Hippocampal formation (tissue), 2 donors: ENCODE measurements at regions not wholly inside any gene's neighbourhood (a gene's known extent, or its start where the extent isn't known, plus 50 kb on each side); places are given as distances from the start of the nearest gene placed in this dataset.
"Not testable (repeated sequence)": the region's sequence is repeated elsewhere in the genome, so short reads cannot be mapped to it uniquely, and the experiment has no call there.

Experiments used
- DNase-seq, 2 donors: peaks; one replicate each; lab custom pipeline; 2025; lab: John Stamatoyannopoulos, UW

DNA sequence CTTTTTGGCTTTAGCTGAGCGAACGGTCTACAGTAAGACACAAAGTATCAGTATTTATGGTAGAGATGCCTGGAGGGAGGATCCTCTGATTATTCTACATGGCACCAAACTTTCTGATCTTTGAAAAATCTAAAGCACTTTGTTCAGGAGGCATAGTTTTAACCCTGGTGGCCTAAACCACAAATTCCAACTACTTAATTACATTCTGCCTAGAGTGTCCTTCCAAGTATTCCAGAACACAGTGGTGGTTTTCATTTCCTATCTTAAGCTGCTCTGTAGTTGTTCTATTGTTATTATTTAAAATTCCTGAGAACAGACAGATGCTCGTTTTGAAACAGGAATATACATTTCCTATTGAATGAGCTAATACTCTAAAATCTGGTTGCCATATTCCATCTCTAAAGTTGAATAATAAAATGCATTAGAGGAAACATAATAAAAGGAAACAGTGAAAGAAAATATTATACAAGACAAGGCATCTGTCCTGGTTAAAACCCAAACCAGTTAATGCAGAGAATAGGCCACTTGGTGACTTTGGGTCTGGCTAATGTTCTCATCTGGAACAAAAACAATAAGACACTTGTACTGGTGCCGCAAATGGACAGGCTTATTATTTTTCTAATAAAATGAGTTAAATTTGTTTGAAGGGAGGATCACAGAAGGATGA lies 657.4 kb downstream of the SPRY1 start:
- no peak for DNase-seq

DNA sequence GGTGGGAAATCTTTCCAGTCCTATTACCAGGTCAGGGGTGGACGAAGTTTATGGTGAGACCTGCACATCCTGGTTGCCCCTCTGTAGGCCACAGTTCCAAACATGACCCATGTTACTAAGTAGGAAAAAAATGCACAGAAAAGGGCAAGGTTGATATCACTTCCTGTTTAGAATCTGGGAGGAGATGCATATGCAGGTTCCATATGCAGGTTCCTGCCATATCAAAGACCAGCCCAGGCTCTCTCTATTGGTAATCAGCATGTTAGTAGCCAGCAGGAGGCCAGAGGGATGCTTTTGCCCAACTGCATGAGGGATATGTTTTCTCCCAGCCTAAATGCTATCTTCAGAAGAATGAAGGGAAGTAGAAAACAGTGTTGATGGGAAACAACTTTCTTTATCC lies 657.2 kb downstream of the ANKRD50 start:
- no peak for DNase-seq

DNA sequence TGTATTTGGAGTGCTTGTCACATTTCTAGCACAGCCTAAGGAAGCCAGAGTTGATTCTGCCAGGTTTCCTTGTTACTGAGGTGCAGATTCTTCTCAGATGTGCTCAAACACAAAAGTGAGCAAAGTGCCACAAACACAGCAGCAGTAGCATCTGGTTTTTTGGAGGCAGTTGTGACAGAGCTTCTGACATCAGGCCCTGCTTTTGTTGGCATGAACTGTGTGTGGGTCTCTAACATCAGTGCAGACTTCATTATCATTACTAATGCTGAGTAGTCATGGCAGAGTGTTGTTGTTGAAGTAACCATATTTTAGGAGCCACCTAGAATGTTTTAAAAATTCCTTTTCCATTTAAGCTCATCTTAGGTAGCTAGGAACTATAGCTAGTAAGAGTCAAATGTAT lies 656.6 kb downstream of the ANKRD50 start:
- no peak for DNase-seq

DNA sequence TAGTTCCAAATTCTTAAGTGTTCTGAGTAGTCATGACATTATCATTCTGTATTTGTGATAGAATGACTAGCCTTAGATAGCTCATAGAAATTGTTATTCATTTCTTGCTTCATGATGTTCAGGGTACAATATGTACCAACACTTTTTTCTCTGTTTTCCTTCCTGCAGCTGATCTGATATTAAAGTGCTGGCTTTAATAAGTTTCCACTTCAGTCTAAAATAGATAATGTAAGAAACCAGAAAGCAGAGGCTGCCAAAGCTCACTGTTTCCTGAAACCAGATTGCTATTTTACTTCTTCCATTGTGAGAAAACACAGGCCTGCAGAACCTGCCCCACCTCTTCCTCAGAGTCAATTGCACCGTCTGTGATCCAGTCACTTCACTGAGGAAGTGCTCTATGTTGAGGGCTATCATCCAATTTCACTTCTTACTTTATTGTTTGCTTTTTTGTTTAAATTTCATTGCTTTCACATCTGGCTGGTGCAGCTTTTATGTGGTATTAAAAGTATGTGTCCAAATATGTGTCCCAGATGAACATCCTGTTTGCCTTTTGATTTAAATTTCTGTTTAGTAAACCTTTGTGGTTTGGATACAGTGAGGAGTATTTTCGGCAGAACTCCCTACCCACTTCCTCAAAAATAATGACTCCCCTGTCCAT lies 652.1 kb downstream of the ANKRD50 start:
- peak; percentile 1 to 41 for DNase-seq

DNA sequence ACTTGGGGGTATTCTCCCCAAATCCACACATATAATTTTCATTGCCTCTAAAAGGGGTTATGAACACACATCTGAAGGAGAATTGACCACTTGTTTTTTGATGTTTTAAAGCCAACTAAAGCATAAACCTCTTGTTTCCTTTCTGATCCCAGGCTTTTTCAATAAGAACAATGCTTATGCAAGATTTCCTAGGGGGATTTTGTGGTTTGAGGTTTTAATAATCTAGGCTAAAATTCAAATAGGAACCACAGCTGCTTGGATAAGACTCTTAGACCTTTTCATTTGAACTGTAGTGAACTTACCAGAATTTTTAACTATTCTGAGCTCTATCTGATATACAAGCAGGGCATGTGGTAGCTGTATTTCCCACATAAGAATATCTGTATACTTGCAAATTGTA lies 651.1 kb downstream of the ANKRD50 start:
- no peak for DNase-seq

DNA sequence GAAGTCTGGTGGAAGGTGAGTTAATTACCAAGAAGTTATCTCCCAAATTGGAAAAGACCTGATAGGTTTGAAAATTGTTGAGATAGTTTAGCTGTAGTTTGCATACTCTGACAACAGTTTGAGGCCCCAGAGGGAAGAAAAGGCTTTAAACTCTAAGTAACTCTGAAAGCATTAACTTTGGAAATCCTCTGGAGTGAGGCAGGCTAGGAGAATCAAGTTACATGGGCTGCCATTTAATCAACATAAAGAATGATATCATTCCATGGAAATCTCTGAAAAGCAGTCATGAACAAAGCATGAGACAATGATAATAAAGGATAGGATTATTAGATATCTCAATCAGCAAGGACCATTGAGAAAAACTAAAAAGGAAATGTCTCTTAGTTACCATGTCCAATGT lies 647.1 kb downstream of the ANKRD50 start:
- DNase-seq, result no peak

DNA sequence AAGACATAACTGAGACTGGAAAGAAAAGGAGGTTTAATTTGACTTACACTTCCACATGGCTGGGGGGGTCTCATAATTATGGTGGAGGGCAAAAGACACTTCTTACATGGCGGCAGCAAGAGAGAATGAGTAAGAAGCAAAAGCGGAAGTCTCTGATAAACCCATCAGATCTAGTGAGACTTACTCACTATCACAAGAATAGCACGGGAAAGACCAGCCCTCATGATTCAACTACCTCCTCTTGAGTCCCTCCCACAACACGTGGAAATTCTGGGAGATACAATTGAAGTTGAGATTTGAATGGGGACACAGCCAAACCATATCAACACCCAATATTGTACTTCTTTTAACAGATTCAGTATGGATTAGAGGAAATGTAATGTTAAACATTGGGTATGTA lies 646.6 kb downstream of the ANKRD50 start:
- DNase-seq, result no peak

DNA sequence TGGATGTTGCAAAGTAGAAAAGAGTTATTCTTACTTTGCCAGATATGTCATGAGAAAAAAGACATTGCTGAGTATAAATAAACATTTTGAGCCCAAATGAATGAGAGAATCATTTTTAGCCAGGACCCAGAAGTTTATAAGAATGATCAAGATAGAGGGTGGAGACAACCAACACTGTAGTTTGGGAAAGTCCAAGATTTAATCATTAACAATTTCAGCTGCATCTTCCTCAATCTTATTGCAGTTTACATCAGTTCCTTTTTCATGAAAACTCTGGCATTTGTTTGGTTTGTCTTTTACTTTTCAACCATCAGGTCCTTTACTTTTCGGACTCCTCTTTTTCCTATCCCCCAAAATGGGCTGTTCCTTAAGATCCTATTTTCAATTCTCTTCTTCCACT lies 645.9 kb downstream of the ANKRD50 start:
- no peak for DNase-seq

DNA sequence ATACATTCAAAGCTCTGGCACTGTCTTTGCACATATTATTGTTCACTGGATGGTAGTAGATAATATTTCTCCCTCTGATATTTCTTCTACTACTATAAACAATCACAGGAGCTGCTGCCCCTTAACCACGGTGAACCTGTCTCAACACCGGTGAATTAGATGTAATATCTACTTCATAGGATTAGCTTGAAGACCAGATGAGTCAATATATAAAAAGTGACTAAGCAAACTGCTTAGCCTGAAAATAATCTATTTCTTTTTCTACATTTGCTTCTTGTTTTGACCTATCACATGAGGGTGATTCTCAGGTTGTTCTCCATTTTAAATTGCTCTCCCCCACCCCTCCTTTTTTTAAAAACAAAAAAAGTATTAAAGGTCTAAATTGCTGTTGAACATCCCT lies 645.5 kb downstream of the ANKRD50 start:
- DNase-seq, result no peak

DNA sequence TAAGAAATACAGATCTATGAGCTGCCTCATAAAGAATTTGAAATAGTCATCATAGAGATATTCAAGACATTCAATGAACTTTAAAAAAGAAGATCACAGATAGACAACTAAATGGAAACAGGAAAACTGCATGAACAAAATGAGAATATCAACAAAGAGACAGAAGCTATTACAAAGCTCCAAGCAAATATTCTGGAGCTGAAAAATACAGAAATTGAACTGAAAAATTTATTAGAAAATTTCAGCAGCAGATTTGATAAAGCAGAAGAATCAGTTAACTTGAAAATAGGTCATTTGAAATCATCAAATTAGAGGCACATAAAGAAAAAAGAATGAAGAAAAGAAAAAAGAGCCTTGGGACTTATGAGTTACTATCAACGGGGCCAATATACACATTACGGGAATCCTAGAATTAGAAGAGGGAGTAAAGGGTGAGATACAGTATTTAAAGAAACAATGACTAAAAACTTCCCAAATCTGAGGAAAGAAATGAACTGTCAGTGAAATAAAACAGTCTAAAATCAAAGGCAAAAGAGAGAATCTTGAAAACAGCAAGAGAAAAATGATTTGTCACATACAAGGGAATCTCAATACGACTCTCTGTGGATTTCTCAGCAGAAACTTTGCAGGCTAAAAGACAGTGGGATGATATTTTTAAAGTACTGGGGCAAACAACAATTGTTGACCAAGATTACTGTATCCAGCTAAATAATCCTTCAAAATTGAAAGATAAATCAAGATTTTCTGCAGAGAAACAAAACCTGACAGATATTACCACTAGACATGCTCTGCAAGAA lies 641.6 kb downstream of the ANKRD50 start:
- no peak for DNase-seq

DNA sequence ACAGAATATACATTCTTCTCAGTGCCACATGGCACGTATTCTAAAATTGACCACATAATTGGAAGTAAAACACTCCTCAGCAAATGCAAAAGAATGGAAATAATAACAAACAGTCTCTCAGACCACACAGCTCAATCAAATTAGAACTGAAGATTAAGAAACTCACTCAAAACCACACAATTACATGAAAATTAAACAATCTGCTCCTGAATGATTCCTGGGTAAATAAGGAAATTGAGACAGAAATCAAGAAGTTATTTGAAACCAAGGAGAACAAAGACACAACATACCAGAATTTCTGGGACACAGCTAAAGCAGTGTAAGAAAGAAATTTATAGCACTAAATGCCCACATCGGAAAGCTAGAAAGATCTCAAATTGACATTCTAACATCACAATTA lies 637.3 kb downstream of the ANKRD50 start:
- DNase-seq, result not testable (repeated sequence)

DNA sequence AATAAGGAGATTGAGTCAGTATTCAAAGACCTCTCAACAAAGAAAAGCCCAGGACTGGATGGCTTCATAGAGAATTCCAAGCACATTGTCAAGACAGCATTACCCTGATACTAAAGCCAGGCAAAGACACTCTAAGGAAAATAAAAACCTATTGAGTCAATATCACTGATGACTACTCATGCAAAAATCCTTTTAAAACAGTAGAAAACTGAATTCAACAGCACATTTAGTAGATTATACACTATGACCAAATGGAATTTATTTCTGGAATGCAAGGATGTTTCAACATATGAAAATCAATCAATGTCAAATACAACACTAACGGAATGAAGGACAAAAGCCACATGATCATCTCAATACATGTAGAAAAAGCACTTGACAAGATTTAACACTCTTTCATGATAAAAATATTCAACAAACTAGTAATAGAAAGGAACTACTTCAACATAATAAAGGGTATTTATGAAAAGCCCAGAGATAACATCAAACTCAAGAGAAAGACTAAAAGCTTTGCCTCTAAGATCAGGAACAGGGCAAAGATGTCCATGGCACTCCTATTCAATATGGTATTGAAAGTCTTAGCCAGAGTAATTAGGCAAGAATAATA lies 633.3 kb downstream of the ANKRD50 start:
- no peak for DNase-seq

DNA sequence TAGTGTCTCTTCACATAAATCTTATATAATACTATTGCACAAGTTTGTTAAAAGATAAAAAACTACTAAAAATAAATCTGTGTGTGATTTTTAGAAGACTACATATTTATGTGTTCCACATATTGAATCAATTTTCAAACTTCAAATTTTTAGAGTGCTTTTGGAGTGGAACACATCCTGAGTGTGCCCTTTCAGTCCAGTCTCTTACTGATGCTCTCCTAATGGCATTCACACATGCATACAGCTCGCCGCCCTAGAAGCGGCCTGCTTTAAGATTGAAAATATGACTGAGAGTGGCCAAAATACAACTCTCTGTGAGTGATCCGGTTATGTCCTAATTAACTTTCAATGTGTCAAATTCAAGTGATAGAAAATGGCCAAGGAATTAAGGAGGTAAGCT lies 628.8 kb downstream of the ANKRD50 start:
- no peak for DNase-seq

DNA sequence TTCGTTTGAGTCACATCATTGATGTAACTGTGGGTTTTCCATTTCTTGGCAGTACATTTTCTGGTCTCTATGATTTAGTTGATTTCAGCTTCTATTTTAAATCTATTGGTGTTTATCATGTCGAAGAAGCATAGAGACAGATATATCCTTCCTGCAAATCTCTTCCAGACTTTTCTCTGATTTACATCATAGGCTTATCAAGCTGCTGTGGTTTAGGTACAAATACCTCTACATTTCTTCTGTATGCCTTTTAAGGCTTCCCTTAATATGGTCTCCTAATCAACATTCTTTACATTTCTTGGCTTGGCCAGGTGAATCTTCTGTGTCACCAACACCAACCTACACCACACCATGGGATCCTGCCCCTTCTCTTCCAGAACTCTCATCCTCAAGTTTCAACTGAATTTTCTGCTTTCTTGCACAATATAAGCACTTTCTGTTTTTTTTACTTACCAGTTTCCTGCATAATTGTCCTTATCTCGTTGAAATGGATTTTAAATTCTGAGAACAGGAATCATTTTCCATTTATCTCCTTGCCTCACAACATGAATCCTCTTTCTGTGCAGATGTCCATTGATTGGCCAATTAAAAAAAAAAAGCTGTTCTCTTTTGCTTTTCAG lies 626.9 kb downstream of the ANKRD50 start:
- DNase-seq, result no peak

DNA sequence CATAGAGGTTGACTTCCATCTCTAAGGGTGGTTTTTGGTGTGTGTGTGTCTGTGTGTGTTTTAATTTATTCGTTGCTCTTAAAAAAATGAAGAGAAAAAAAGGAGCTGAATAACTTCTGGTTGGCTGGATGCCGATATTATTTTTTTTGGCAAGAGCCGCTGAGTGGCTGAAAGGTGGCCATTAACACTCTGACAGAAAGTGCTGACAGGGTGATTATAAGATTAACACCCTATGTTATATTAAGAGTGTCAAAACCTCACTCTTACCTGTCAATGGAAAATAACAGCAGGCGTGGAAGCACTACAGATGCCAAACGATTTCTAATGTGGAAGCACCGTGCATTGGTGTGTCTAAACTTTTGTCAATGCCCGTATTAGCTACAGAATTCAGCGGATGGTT lies 622.5 kb downstream of the ANKRD50 start:
- no peak for DNase-seq

DNA sequence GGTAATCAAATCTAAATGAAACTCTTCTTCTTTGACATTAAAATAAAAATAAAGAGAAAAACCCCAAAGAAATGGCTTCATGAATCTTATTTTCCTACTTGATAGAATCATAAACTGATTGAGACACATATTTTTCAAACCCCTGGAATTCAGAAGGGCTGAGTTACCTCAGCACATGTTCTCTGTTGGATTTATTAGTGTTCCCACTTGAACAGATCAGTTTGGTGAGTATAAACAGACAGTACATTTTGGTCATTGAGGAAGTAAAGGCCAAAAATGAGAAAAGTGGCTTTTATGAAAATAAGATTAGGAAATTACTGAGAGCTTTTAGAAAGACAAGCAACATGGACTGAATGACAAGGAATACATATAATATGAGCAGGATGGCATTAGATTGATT lies 620.4 kb downstream of the ANKRD50 start:
- DNase-seq, result no peak

DNA sequence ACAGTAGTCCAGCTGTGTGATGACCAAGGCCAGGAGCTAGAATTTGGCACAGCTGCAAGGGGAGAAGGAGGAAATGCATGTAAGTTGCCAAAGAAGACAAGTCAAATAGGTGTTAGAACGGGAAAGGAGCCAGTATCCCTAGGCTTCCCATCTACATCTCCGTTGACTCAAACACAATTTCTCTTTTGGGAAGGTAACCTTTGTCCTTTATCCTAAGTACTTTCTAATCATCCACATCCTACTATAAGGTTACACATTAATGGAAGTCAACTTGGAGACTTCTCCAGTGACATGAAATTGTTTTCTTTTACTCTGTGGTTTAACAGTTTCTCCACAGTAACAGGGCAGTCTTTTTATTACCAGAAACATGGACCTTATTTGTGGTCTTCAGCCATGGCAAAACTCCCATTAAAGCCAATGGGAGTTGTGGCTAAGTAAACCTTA lies 620.0 kb downstream of the ANKRD50 start:
- DNase-seq, result no peak

DNA sequence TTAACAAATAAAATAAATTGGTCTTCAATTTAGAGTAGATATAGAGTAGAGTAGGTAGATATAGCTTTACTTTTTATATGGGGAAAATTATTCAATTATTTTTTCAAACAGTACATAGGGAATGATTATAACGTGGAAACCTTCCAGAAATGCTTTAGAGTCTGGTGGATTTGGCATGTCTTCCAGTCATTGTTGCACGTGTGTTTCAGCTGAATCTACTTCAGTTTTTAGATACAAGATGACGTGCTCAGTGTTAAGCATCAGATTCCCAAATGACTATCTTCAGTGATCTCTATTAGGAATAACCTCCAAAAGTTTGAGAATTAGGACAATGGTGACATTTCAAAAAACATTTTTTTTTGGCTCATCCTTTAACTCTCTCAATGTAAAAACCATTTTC lies 616.9 kb downstream of the ANKRD50 start:
- no peak for DNase-seq

DNA sequence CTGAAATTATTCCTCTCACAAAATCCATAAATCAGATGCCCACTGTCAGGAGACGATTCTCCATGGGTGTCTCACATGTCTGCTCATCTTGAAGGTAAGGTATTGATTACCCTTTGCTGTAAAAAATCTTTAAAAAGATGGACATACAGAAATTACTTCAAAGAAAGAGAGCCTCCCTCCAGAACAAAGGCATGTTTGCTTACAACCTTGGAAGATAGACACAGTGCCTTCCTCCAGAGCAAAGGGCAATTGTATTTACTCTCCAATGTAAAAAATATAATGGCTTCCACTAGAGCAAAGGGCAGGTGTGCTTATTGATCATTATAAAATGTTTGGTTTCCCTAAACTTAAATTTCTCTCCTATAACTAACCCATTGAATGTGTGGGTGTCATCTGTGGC lies 616.2 kb downstream of the ANKRD50 start:
- DNase-seq, result no peak

DNA sequence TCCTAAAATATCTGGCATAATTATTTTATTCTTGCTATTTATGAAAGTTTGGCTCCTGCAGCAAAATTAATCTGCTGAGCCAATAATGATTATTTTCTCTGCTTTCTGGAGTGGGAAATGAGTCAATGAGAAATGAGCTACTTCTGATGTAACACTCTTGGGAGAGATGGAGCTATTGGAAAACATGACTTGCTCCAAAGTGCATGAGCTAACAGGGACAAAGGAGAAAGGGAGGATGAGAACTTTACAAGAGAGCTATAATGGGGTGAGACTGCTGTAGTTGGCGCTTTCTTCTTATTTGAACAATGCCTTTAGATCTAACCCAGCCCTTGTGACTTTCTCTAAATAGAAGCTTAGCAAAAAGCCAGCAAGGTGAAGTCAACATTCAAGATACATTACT lies 615.1 kb downstream of the ANKRD50 start:
- no peak for DNase-seq

DNA sequence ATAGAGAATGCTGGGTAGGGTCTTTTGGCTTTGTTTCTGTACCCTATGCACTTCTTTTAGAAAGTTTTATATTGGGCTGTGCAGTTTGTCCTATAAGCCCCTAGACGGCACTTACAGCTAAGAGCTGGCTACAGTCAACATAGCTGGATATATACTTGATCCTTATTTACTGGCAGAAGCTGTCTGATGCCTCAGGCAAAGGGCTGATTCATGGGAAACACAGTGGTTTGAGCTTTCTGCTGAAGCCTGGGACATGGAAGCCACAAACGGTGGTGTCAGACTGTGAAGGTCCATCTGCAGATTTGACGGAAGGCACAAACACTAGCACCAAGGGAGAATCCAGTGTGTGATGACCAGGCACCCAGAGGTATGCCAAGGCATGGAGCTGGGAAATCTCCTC lies 608.4 kb downstream of the ANKRD50 start:
- DNase-seq, result no peak

DNA sequence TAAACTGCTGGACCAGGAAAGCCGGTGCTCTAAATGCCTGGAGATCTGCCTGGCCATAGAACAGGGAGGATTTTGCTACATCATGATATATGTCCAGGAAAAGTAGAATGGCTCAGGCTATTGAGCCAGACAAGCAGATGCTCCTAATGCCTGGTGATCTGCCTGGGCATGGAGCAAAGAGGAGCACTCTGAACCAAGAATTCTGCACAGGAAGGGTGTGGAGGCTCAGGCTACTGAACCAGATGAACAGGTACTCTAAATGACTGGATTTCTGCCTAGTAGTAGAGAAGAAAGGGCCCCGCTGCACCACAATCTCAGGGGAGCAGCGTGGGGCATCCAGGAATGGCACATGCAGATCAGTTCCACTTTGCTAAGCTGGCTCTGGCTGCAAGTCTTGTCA lies 607.9 kb downstream of the ANKRD50 start:
- no peak for DNase-seq
